Bronchial epithelial cell (primary cell): ENCODE measurements at regions not wholly inside any gene's neighbourhood (a gene's known extent, or its start where the extent isn't known, plus 50 kb on each side); places are given as distances from the start of the nearest gene placed in this dataset.

Source experiments
- DNase-seq: peaks from one replicate; pipeline ENCODE4 v3.0.0-alpha.2; 2010; ENCODE audit warnings: low read depth
- FAIRE-seq: peaks from 2 replicates; lab custom pipeline; 2011; peaks lifted over from hg19 to GRCh38; lab: Jason Lieb, UNC
- H3K27me3 ChIP-seq: 2 replicates; pipeline ENCODE4 v1.5.1; 2011; ENCODE audit warnings: low read length; ENCODE audit not compliant: control insufficient read depth, insufficient read depth
- H3K36me3 ChIP-seq: 2 replicates; pipeline ENCODE4 v1.5.1; 2011; ENCODE audit warnings: low read length; ENCODE audit not compliant: control insufficient read depth, insufficient read depth
- H3K4me3 ChIP-seq: 2 replicates; pipeline ENCODE4 v1.5.1; 2011; ENCODE audit warnings: mild to moderate bottlenecking, low read depth, low read length, control low read depth
- TF ChIP-seq, protein P1 (sequence below): IDR thresholded peaks from 2 replicates; pipeline ENCODE4 v1.5.1; 2011; ENCODE audit warnings: mild to moderate bottlenecking, moderate library complexity, low read length, control low read depth, inconsistent platforms; ENCODE audit not compliant: insufficient read depth, severe bottlenecking

- TF ChIP-seq, protein P1, sequence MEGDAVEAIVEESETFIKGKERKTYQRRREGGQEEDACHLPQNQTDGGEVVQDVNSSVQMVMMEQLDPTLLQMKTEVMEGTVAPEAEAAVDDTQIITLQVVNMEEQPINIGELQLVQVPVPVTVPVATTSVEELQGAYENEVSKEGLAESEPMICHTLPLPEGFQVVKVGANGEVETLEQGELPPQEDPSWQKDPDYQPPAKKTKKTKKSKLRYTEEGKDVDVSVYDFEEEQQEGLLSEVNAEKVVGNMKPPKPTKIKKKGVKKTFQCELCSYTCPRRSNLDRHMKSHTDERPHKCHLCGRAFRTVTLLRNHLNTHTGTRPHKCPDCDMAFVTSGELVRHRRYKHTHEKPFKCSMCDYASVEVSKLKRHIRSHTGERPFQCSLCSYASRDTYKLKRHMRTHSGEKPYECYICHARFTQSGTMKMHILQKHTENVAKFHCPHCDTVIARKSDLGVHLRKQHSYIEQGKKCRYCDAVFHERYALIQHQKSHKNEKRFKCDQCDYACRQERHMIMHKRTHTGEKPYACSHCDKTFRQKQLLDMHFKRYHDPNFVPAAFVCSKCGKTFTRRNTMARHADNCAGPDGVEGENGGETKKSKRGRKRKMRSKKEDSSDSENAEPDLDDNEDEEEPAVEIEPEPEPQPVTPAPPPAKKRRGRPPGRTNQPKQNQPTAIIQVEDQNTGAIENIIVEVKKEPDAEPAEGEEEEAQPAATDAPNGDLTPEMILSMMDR = no peak
- Histone ChIP-seq H3K36me3 (no peaks in the 10 kb centered on the region), H3K4me3 (no peak overlapping the region), H3K27me3 (no peaks in the 10 kb centered on the region)
- DNase-seq (no peak), FAIRE-seq (no peak)
Observed at GRCh38 chr2:201969241-201969937, 64.3 kb upstream of the FZD7 start.

DNA sequence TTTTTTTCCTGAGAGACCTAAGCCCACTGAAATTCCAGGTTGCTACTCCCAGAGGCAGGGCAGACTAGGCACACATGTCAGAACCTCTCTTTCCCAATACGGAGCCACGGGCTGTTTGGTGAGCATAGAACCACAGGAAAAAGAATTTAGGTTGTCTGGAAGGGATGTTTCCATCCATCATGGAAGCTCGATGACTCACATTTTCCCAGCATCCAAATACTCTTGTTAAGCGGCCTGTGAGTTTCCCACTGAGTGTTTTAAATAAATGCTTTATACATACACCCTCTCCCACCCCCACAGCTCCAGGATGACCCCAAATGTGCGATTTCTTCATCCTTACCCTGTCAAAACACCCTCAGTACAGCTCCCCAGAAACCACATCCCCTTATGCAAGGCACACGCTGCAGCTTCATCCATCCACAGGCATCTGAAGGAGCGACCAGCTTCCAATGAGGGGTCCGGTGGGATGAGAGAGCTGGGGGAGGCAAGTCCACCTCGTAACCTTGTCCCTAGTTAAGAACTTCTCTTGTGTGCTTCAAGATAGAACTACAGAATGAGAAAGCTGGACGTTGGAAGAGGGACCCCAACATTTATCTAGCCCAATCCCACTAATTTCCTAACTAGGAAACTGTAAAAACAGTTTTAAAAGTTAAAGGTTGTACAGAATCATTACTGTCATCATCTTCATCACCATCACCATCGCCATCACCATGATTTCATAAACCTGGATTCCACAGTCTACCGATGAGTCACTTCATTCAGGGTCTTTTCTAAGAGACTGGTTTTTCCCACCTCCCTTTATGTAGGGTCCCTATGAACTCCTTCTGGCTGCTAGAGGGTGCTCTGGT is 63.5 kb upstream of the FZD7 start:
- no peaks in the 10 kb centered on the region for H3K36me3 ChIP-seq
- no peaks in the 10 kb centered on the region for H3K27me3 ChIP-seq
- FAIRE-seq (no peak), DNase-seq (no peak)
- no peak overlapping the region for H3K4me3 ChIP-seq
- TF ChIP-seq, protein P1 = no peak

- no peaks in the 10 kb centered on the region for H3K27me3 ChIP-seq
- no peaks in the 10 kb centered on the region for H3K36me3 ChIP-seq
- FAIRE-seq (no peak), DNase-seq (no peak)
- H3K4me3 ChIP-seq = no peak overlapping the region
- TF ChIP-seq, protein P1 = no peak
Observed at GRCh38 chr2:201970786-201971108, 62.9 kb upstream of the FZD7 start.

- Histone ChIP-seq H3K4me3 (no peak overlapping the region), H3K36me3 (no peaks in the 10 kb centered on the region), H3K27me3 (no peaks in the 10 kb centered on the region)
- DNase-seq = no peak
- FAIRE-seq = peak; percentile 50
- TF ChIP-seq, protein P1 = no peak
Observed at GRCh38 chr2:201971531-201972228, 62.0 kb upstream of the FZD7 start.

DNA sequence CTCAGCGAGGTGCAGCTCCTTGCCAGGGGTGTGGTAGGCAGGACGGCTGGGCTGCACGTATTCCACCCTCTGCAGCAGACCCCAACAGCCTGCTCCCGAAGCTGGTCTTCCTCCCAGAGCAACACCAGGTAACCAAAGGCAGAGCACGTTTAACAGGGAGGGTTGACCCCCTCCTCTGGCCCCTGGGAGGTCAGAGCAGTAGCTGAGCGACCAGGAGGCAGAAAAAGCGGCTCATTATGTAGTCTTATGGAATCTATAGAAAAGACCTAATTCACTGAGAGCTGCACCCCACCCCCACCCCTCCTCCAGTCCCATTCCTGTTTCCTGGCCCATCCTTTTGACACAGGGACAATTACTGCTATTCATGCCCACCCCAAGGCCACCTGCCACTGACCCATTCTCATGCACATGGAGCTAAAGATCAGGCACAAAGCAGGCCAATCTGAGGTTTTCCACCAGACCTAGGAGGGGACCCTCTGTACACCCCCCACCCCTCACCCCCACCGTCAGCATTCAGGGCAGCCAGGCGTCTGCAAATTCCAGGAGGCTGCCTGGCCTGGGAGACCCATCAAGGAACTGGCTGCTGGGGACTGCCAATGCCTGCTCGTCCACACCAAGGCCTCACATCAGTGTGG is 60.9 kb upstream of the FZD7 start:
- no peaks in the 10 kb centered on the region for H3K36me3 ChIP-seq
- H3K27me3 ChIP-seq = no peaks in the 10 kb centered on the region
- no peak overlapping the region for H3K4me3 ChIP-seq
- DNase-seq = no peak
- FAIRE-seq = no peak
- TF ChIP-seq, protein P1 = no peak
